ENCODE measurements at regions not wholly inside any gene's neighbourhood (a gene's known extent, or its start where the extent isn't known, plus 50 kb on each side); places are given as distances from the start of the nearest gene placed in this dataset.

DNA sequence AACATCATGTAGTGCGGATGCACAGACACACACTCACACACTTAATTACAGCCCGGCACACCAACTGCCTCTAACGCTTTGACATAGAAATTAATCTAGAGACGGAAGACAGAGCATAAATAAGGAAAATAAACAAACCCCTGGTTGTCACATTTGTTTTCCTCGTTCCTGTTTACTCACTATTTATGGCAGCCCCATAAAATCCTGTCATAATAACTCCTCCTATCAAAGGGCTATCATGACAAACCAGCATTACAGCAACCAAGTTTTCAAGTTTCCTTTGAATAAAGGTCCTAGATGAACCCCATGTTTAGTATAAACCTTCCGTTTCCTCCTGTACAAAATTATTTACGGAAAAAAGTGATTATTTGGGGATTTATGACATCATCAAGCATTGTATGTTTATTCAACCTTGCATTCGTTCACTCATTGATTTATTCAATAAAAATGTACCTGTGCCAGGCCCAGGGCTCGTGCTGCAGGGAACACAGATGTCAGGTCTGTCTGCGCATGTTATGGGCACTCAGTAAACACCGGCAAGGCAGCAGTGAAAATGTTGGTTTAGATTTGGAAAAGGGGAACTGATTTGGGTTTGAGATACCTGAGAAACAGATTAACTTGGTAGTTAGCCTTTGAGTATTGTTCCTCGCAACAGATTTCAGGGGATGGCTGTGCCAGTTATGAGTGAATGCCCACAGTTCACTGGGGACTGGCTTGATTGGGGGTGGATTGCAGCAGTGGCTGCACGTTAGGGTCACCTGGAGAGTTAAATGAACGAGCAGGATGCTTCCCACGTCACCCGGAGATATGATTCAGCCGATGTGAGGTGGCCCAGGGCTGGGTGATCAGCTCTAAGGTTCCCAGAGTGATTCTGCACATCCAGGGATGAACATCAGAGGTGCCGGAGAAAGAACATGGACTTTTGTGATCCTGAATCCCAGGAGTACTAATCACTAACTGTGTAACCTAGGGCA is 295.3 kb upstream of the FOXQ1 start:
- intact Hi-C loops (cut with DNase I) = no loop called here

DNA sequence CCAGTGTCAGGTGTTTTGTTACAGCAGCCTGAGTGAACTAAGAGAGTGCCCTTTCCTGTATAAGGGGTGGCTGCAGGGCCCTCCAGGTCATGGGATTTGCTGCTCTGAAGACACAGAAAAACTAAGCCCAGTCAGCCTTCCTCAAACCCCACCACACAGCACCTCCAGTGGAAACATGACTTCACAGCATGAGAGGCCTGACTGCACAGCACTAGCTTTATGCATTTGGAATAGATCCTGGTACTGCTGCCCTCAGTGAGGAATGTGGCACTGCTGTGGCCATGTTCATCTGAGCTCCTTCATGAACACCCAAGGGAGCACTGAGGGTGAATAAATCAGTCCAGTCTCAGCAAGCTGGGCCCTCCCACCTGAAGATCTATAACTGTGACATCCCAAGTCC is 296.1 kb upstream of the FOXQ1 start:
- DNase-seq (no peak), ATAC-seq (ENCODE audit: low FRiP score) (no peak)
- intact Hi-C loops (cut with DNase I) = no loop called here
- Histone ChIP-seq H3K9me3 (ENCODE audit: control insufficient read depth, low read length) (peaks cover 2% of the 10 kb centered on the region), H3K4me3 (ENCODE audit: low read length in 2 of 2) (no peak overlapping the region), H3K27me3 (ENCODE audit: control insufficient read depth in 1 of 2, insufficient read depth in 2 of 2, low read length in 1 of 2) (no peaks in the 10 kb centered on the region), H3K27ac (ENCODE audit: low read depth in 1 of 2, low read length in 2 of 2) (no peak overlapping the region), H3K4me1 (ENCODE audit: control insufficient read depth in 1 of 2, insufficient read depth in 2 of 2, low read length in 2 of 2) (no peaks in the 10 kb centered on the region), H3K36me3 (ENCODE audit: control insufficient read depth in 1 of 2, insufficient read depth in 2 of 2, low read length in 1 of 2) (no peaks in the 10 kb centered on the region)

More for the DNA sequence above, 295.3 kb upstream of the FOXQ1 start:
- H3K36me3 ChIP-seq (ENCODE audit: control insufficient read depth in 1 of 2, insufficient read depth in 2 of 2, low read length in 1 of 2) = no peaks in the 10 kb centered on the region
- H3K4me3 ChIP-seq (ENCODE audit: low read length in 2 of 2) = no peak overlapping the region
- 64 to 69% methylated on average over 18 of the region's 18 CpGs for WGBS, 2 donors
- H3K27ac ChIP-seq (ENCODE audit: low read depth in 1 of 2, low read length in 2 of 2) = no peak overlapping the region
- no peaks in the 10 kb centered on the region for H3K4me1 ChIP-seq (ENCODE audit: control insufficient read depth in 1 of 2, insufficient read depth in 2 of 2, low read length in 2 of 2)
- peaks cover 2% of the 10 kb centered on the region for H3K9me3 ChIP-seq (ENCODE audit: control insufficient read depth, low read length)
- ATAC-seq (ENCODE audit: low FRiP score) (no peak), DNase-seq (no peak)
- no peaks in the 10 kb centered on the region for H3K27me3 ChIP-seq (ENCODE audit: control insufficient read depth in 1 of 2, insufficient read depth in 2 of 2, low read length in 1 of 2)

- intact Hi-C loops (cut with DNase I) = no loop called here
- no peaks in the 10 kb centered on the region for H3K27me3 ChIP-seq (ENCODE audit: control insufficient read depth in 1 of 2, insufficient read depth in 2 of 2, low read length in 1 of 2)
- no peak overlapping the region for H3K27ac ChIP-seq (ENCODE audit: low read depth in 1 of 2, low read length in 2 of 2)
- no peaks in the 10 kb centered on the region for H3K36me3 ChIP-seq (ENCODE audit: control insufficient read depth in 1 of 2, insufficient read depth in 2 of 2, low read length in 1 of 2)
- no peaks in the 10 kb centered on the region for H3K4me1 ChIP-seq (ENCODE audit: control insufficient read depth in 1 of 2, insufficient read depth in 2 of 2, low read length in 2 of 2)
- no peak overlapping the region for H3K4me3 ChIP-seq (ENCODE audit: low read length in 2 of 2)
- DNase-seq (no peak), ATAC-seq (ENCODE audit: low FRiP score) (no peak)
- WGBS, 2 donors = 40 to 42% methylated on average over 2 of the region's 2 CpGs
- peaks cover 2% of the 10 kb centered on the region for H3K9me3 ChIP-seq (ENCODE audit: control insufficient read depth, low read length)
These were observed 297.5 kb upstream of the FOXQ1 start for GRCh38 chr6:1014431-1014807.

DNA sequence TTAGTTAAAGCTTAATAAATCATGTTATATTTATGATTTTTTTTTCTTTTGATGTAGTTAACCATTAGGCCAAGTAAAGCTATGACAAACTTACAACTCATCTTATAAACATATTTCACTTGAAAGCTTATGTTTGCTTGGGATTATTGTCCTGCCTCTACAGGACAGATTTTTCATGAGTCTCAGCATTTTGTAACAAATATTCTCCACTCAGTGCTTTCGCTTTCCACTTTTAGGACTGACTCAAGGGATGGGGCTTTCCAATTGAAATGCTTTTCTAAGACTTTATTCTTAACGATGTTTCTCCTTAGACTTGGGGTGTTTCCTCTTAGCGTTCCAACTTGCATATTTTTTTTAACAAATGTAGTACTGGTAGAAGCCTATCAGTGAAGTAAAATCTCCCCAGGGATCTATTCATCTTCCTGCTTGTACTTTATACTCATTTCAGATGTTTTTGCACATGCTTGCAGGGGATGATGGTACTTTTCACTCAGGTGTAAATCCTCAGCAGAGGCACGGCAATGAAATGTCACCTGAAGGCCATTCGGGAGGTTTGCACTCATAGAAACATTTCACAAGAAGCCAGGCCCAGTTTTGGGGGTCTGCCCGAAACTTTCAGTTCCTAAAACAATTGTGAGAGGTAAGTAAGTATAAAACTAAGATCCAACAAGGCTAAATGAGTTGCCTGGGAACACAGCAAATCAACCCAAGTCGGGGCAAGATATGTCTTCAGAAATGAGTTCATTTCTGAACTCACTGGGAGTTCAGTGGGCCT is 298.1 kb upstream of the FOXQ1 start:
- Histone ChIP-seq H3K27ac (ENCODE audit: low read depth in 1 of 2, low read length in 2 of 2) (no peak overlapping the region), H3K36me3 (ENCODE audit: control insufficient read depth in 1 of 2, insufficient read depth in 2 of 2, low read length in 1 of 2) (no peaks in the 10 kb centered on the region), H3K9me3 (ENCODE audit: control insufficient read depth, low read length) (peaks cover 2% of the 10 kb centered on the region), H3K27me3 (ENCODE audit: control insufficient read depth in 1 of 2, insufficient read depth in 2 of 2, low read length in 1 of 2) (no peaks in the 10 kb centered on the region), H3K4me3 (ENCODE audit: low read length in 2 of 2) (no peak overlapping the region), H3K4me1 (ENCODE audit: control insufficient read depth in 1 of 2, insufficient read depth in 2 of 2, low read length in 2 of 2) (no peaks in the 10 kb centered on the region)
- DNase-seq (no peak), ATAC-seq (ENCODE audit: low FRiP score) (no peak)
- intact Hi-C loops (cut with DNase I) = no loop called here
- 57 to 64% methylated on average over 7 of the region's 7 CpGs for WGBS, 2 donors

GRCh38 chr6:1009103-1009502 is 302.8 kb upstream of the FOXQ1 start:
- H3K9me3 ChIP-seq (ENCODE audit: control insufficient read depth, low read length) = no peaks in the 10 kb centered on the region
- no peaks in the 10 kb centered on the region for H3K4me1 ChIP-seq (ENCODE audit: control insufficient read depth in 1 of 2, insufficient read depth in 2 of 2, low read length in 2 of 2)
- intact Hi-C loops (cut with DNase I) = no loop called here
- ATAC-seq (ENCODE audit: low FRiP score) (no peak), DNase-seq (no peak)
- 94% methylated on average over 1 of the region's 1 CpG for whole genome bisulfite sequencing, 2 donors
- H3K27me3 ChIP-seq (ENCODE audit: control insufficient read depth in 1 of 2, insufficient read depth in 2 of 2, low read length in 1 of 2) = no peaks in the 10 kb centered on the region
- no peak overlapping the region for H3K27ac ChIP-seq (ENCODE audit: low read depth in 1 of 2, low read length in 2 of 2)
- H3K36me3 ChIP-seq (ENCODE audit: control insufficient read depth in 1 of 2, insufficient read depth in 2 of 2, low read length in 1 of 2) = no peaks in the 10 kb centered on the region
- no peak overlapping the region for H3K4me3 ChIP-seq (ENCODE audit: low read length in 2 of 2)

DNA sequence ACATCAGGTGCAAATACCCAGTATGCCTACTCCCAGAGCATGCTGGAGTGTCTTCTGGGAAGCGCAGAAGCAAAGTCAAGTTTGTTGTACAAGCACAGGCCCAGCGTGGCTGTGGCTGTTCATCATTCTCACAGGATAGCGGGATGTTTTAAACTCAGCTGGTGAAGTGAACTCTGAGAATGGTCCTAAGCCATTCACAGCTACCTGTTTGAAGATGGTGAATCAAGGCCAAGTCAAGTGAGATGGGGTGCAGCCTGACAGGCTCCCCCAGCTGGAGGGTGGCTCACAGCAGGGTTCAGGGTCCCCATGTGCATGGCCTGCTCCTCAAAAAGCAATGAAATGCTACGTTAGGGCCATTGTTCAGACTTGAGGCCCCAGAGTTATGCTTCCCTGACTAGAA is 304.7 kb upstream of the FOXQ1 start:
- intact Hi-C loops (cut with DNase I) = no loop called here
- Histone ChIP-seq H3K27me3 (ENCODE audit: control insufficient read depth in 1 of 2, insufficient read depth in 2 of 2, low read length in 1 of 2) (no peaks in the 10 kb centered on the region), H3K36me3 (ENCODE audit: control insufficient read depth in 1 of 2, insufficient read depth in 2 of 2, low read length in 1 of 2) (no peaks in the 10 kb centered on the region), H3K9me3 (ENCODE audit: control insufficient read depth, low read length) (no peaks in the 10 kb centered on the region), H3K4me1 (ENCODE audit: control insufficient read depth in 1 of 2, insufficient read depth in 2 of 2, low read length in 2 of 2) (no peaks in the 10 kb centered on the region), H3K4me3 (ENCODE audit: low read length in 2 of 2) (no peak overlapping the region), H3K27ac (ENCODE audit: low read depth in 1 of 2, low read length in 2 of 2) (no peak overlapping the region)
- ATAC-seq (ENCODE audit: low FRiP score) (no peak), DNase-seq (no peak)
- WGBS, 2 donors = 53 to 75% methylated on average over 4 of the region's 4 CpGs

- H3K9me3 ChIP-seq (ENCODE audit: control insufficient read depth, low read length) = no peaks in the 10 kb centered on the region
- no peaks in the 10 kb centered on the region for H3K36me3 ChIP-seq (ENCODE audit: control insufficient read depth in 1 of 2, insufficient read depth in 2 of 2, low read length in 1 of 2)
- H3K4me1 ChIP-seq (ENCODE audit: control insufficient read depth in 1 of 2, insufficient read depth in 2 of 2, low read length in 2 of 2) = no peaks in the 10 kb centered on the region
- H3K4me3 ChIP-seq (ENCODE audit: low read length in 2 of 2) = no peak overlapping the region
- H3K27ac ChIP-seq (ENCODE audit: low read depth in 1 of 2, low read length in 2 of 2) = no peak overlapping the region
- DNase-seq = no peak
- ATAC-seq (ENCODE audit: low FRiP score) = no peak
- H3K27me3 ChIP-seq (ENCODE audit: control insufficient read depth in 1 of 2, insufficient read depth in 2 of 2, low read length in 1 of 2) = no peaks in the 10 kb centered on the region
- intact Hi-C loops (cut with DNase I) = no loop called here
- 78 to 85% methylated on average over 11 of the region's 11 CpGs for WGBS, 2 donors
These were observed 306.8 kb upstream of the FOXQ1 start for GRCh38 chr6:1004885-1005630.

- intact Hi-C loops (cut with DNase I) = no loop called here
- WGBS, 2 donors = 94 to 95% methylated on average over 37 of the region's 37 CpGs
These were observed 308.3 kb upstream of the FOXQ1 start for GRCh38 chr6:1003394-1004160.

More at GRCh38 chr6:1003394-1004160, 308.3 kb upstream of the FOXQ1 start:
- DNase-seq (no peak), ATAC-seq (ENCODE audit: low FRiP score) (no peak)
- Histone ChIP-seq H3K27ac (ENCODE audit: low read depth in 1 of 2, low read length in 2 of 2) (no peak overlapping the region), H3K4me1 (ENCODE audit: control insufficient read depth in 1 of 2, insufficient read depth in 2 of 2, low read length in 2 of 2) (no peaks in the 10 kb centered on the region), H3K36me3 (ENCODE audit: control insufficient read depth in 1 of 2, insufficient read depth in 2 of 2, low read length in 1 of 2) (no peaks in the 10 kb centered on the region), H3K4me3 (ENCODE audit: low read length in 2 of 2) (no peak overlapping the region), H3K9me3 (ENCODE audit: control insufficient read depth, low read length) (no peaks in the 10 kb centered on the region), H3K27me3 (ENCODE audit: control insufficient read depth in 1 of 2, insufficient read depth in 2 of 2, low read length in 1 of 2) (no peaks in the 10 kb centered on the region)

Measured in aorta (tissue), 5 donors.